OCI-LY3 (cell line): ENCODE measurements at regions not wholly inside any gene's neighbourhood (a gene's known extent, or its start where the extent isn't known, plus 50 kb on each side); places are given as distances from the start of the nearest gene placed in this dataset.

Source experiments
- H2AFZ ChIP-seq: fragments of 200-600, 300-600 bp; shearing (Covaris generic); 2 replicates; pipeline ENCODE4 v1.6.0; 2014; ENCODE audit warnings: antibody characterized with exemption, low read depth, low read length
- H3K27ac ChIP-seq: fragments of 200-600, 300-600 bp; sonication (generic); 2 replicates; pipeline ENCODE4 v1.5.1; 2014; ENCODE audit warnings: mild to moderate bottlenecking, low read length, moderate library complexity, mixed read lengths
- H3K27me3 ChIP-seq: fragments of 200-600, 300-600 bp; sonication (generic); 2 replicates; pipeline ENCODE4 v1.6.1; 2014; ENCODE audit warnings: low read depth, low read length, mixed read lengths
- H3K36me3 ChIP-seq: fragments of 200-600, 300-600 bp; sonication (generic); replicated peaks from 2 replicates; pipeline ENCODE3; 2014; ENCODE audit warnings: low read depth, low read length, mixed read lengths
- H3K4me1 ChIP-seq: fragments of 300-600, 200-600 bp; sonication (generic); 2 replicates; pipeline ENCODE4 v1.6.1; 2014; ENCODE audit warnings: low read length, mixed read lengths
- H3K4me2 ChIP-seq: fragments of 200-600, 300-600 bp; sonication (generic); 2 replicates; pipeline ENCODE4 v1.6.1; 2014; ENCODE audit warnings: low read length, mixed read lengths
- H3K4me3 ChIP-seq: fragments of 300-600, 200-600 bp; sonication (generic); 2 replicates; pipeline ENCODE4 v1.5.1; 2014; ENCODE audit warnings: antibody characterized with exemption, mild to moderate bottlenecking, low read length, moderate library complexity
- H3K79me2 ChIP-seq: fragments of 300-600, 200-600 bp; shearing (Covaris generic); 2 replicates; pipeline ENCODE4 v1.6.1; 2014; ENCODE audit warnings: mild to moderate bottlenecking, low read length, mixed read lengths
- H3K9ac ChIP-seq: fragments of 300-600, 200-600 bp; shearing (Covaris generic); 2 replicates; pipeline ENCODE4 v1.6.0; 2014; ENCODE audit warnings: mild to moderate bottlenecking, low read length, moderate library complexity
- H3K9me3 ChIP-seq: fragments of 200-600, 300-600 bp; shearing (Covaris generic); 2 replicates; pipeline ENCODE4 v1.6.1; 2014; ENCODE audit warnings: low read length, mixed read lengths; ENCODE audit not compliant: insufficient read depth
- H4K20me1 ChIP-seq: fragments of 200-600, 300-600 bp; sonication (generic); 2 replicates; pipeline ENCODE4 v1.6.1; 2016; ENCODE audit warnings: low read length, mixed read lengths; ENCODE audit not compliant: insufficient read depth
- EZH2phosphoT487 ChIP-seq: fragments of 200-600 bp; shearing (Covaris generic); IDR thresholded peaks from 2 replicates; pipeline ENCODE4 v1.6.1; 2018; ENCODE audit warnings: antibody characterized with exemption, mixed run types, low read depth
- TF ChIP-seq, protein P1 (sequence below): fragments of 200-600, 300-600 bp; sonication (generic); IDR thresholded peaks from 2 replicates; pipeline ENCODE4 v1.5.1; 2014; ENCODE audit warnings: antibody characterized with exemption, low read length, low read depth

DNA sequence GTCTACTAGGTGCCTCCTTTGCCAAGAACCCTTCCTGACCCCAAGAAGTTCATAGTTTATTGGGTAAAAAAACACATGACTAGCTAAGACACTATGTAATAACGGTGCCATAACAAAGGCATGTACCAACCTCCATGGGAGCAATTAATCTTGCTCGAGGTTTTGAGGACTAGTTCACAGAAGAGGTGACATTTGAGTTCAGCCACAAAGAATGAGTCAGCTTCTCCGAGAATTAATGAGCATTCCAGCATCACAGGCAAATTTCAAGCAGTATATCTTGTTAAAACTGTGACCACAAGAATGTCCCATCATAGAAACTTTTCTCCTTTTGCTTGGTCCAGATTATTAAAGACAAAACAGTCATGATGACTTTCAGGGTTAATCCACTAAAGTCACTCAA, 113.0 kb upstream of the RAP1B start:
- Histone ChIP-seq H3K79me2 (no peaks in the 10 kb centered on the region), H3K4me2 (no peak overlapping the region), H3K27ac (no peak overlapping the region), H3K4me3 (no peak overlapping the region), H3K36me3 (no peaks in the 10 kb centered on the region), H3K4me1 (no peaks in the 10 kb centered on the region), H2AFZ (no peak overlapping the region), H3K9ac (no peak overlapping the region), H4K20me1 (no peaks in the 10 kb centered on the region), H3K9me3 (no peaks in the 10 kb centered on the region), H3K27me3 (peaks cover 13% of the 10 kb centered on the region; the same call in 1 of the 2 replicates)
- TF ChIP-seq, protein P1, sequence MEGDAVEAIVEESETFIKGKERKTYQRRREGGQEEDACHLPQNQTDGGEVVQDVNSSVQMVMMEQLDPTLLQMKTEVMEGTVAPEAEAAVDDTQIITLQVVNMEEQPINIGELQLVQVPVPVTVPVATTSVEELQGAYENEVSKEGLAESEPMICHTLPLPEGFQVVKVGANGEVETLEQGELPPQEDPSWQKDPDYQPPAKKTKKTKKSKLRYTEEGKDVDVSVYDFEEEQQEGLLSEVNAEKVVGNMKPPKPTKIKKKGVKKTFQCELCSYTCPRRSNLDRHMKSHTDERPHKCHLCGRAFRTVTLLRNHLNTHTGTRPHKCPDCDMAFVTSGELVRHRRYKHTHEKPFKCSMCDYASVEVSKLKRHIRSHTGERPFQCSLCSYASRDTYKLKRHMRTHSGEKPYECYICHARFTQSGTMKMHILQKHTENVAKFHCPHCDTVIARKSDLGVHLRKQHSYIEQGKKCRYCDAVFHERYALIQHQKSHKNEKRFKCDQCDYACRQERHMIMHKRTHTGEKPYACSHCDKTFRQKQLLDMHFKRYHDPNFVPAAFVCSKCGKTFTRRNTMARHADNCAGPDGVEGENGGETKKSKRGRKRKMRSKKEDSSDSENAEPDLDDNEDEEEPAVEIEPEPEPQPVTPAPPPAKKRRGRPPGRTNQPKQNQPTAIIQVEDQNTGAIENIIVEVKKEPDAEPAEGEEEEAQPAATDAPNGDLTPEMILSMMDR = no peak
- no peak for TF ChIP-seq EZH2phosphoT487

GRCh38 chr12:68498736-68499135, 112.0 kb upstream of the RAP1B start:
- H3K4me1 ChIP-seq = no peaks in the 10 kb centered on the region
- no peaks in the 10 kb centered on the region for H3K9me3 ChIP-seq
- TF ChIP-seq EZH2phosphoT487 = no peak
- TF ChIP-seq, protein P1 = no peak
- H3K4me2 ChIP-seq = no peak overlapping the region
- no peaks in the 10 kb centered on the region for H4K20me1 ChIP-seq
- H3K27ac ChIP-seq = no peak overlapping the region
- H3K27me3 ChIP-seq = peaks cover 17% of the 10 kb centered on the region; the same call in 1 of the 2 replicates
- no peak overlapping the region for H2AFZ ChIP-seq
- H3K79me2 ChIP-seq = no peaks in the 10 kb centered on the region
- no peaks in the 10 kb centered on the region for H3K36me3 ChIP-seq
- no peak overlapping the region for H3K9ac ChIP-seq
- H3K4me3 ChIP-seq = no peak overlapping the region

GRCh38 chr12:68499616-68500015, 111.1 kb upstream of the RAP1B start:
- H3K4me3 ChIP-seq = no peak overlapping the region
- no peaks in the 10 kb centered on the region for H3K9me3 ChIP-seq
- TF ChIP-seq, protein P1 = no peak
- TF ChIP-seq EZH2phosphoT487 = no peak
- H3K79me2 ChIP-seq = no peaks in the 10 kb centered on the region
- no peaks in the 10 kb centered on the region for H4K20me1 ChIP-seq
- no peaks in the 10 kb centered on the region for H3K36me3 ChIP-seq
- peaks cover 17% of the 10 kb centered on the region; the same call in 1 of the 2 replicates for H3K27me3 ChIP-seq
- no peaks in the 10 kb centered on the region for H3K4me1 ChIP-seq
- H2AFZ ChIP-seq = no peak overlapping the region
- H3K27ac ChIP-seq = no peak overlapping the region
- no peak overlapping the region for H3K4me2 ChIP-seq
- no peak overlapping the region for H3K9ac ChIP-seq

GRCh38 chr12:68501226-68501625, 109.5 kb upstream of the RAP1B start:
- Histone ChIP-seq H3K4me3 (no peak overlapping the region), H4K20me1 (no peaks in the 10 kb centered on the region), H3K4me1 (peaks cover 4% of the 10 kb centered on the region; the same call in 1 of the 2 replicates), H3K9ac (no peak overlapping the region), H3K4me2 (no peak overlapping the region), H2AFZ (no peak overlapping the region), H3K27ac (no peak overlapping the region), H3K27me3 (peaks cover 17% of the 10 kb centered on the region; the same call in 1 of the 2 replicates), H3K9me3 (no peaks in the 10 kb centered on the region), H3K36me3 (no peaks in the 10 kb centered on the region), H3K79me2 (no peaks in the 10 kb centered on the region)
- no peak for TF ChIP-seq EZH2phosphoT487
- TF ChIP-seq, protein P1 = no peak
